K562 (cell line): ENCODE measurements at regions not wholly inside any gene's neighbourhood (a gene's known extent, or its start where the extent isn't known, plus 50 kb on each side); places are given as distances from the start of the nearest gene placed in this dataset.

ENCODE experiments used
- ATAC-seq: fragments of 200-7000 bp; cut with Tn5 transposase; 3 replicates; pipeline ENCODE4 v1.9.1; 2020; ENCODE audit warnings: moderate library complexity
- BruUV-seq: library from RNA; stranded (reverse); fragments of 400-500 nt; replicated peaks from 2 replicates; lab custom pipeline; 2021; lab: Mats Ljungman, UMichigan
- CTCF ChIA-PET: fragments of 300-600 bp; formaldehyde crosslinking; extraction: SDS; loops from one replicate; lab custom pipeline; 2021; ENCODE audit warnings: low intra/inter-chr PET ratio; lab: Yijun Ruan, JAX
- POLR2A ChIA-PET: fragments of 300-600, 350-650 bp; sonication (Branson Sonifier 250); formaldehyde crosslinking; extraction: SDS; loops from one replicate; lab custom pipeline; 2021; ENCODE audit warnings: antibody characterized with exemption, inconsistent platforms; lab: Yijun Ruan, JAX
- DNase-seq, 4 experiments: peaks; one replicate each; pipeline versions ENCODE4 v3.0.0 to v3.0.0-alpha.2; 2011 to 2018; ENCODE audit warnings: low spot score in 3 of 4, mixed read lengths in 3 of 4; ENCODE audit errors: extremely low read depth in 1 of 4
- FAIRE-seq: peaks from 2 replicates; lab custom pipeline; 2011; peaks lifted over from hg19 to GRCh38; lab: Jason Lieb, UNC
- H2AFZ ChIP-seq: 2 replicates; pipeline ENCODE4 v1.6.0; 2011; ENCODE audit warnings: low read depth, low read length, control low read depth, inconsistent platforms
- H3K27ac ChIP-seq: fragments of 200-600 bp; 3 replicates; pipeline ENCODE4 v1.8.0; 2011; ENCODE audit warnings: low read depth, mild to moderate bottlenecking, control low read depth, inconsistent platforms, low read length, moderate library complexity, mixed read lengths; ENCODE audit errors: extremely low read depth
- H3K27me3 ChIP-seq, 2 experiments: fragments of 300-600 bp in 1 of 2; 2 replicates in 1 of 2; 3 replicates in 1 of 2; pipeline versions ENCODE4 v1.6.0 to v1.8.0; 2011; ENCODE audit warnings: inconsistent platforms in 2 of 2, low read length in 2 of 2, mild to moderate bottlenecking in 1 of 2, mixed read lengths in 1 of 2, moderate library complexity in 1 of 2; ENCODE audit not compliant: control insufficient read depth in 2 of 2, insufficient read depth in 2 of 2
- H3K36me3 ChIP-seq: fragments of 300-600 bp; 3 replicates; pipeline ENCODE4 v1.8.0; 2011; ENCODE audit warnings: mild to moderate bottlenecking, low read length, inconsistent platforms; ENCODE audit not compliant: control insufficient read depth, insufficient read depth
- H3K4me1 ChIP-seq, 2 experiments: fragments of 200-600 bp in 1 of 2; replicated peaks in 1 of 2; 2 replicates in 1 of 2; 3 replicates in 1 of 2; pipeline versions ENCODE4 v1.5.1 to v1.8.0; 2011; ENCODE audit warnings: inconsistent platforms in 2 of 2, low read length in 2 of 2, mild to moderate bottlenecking in 1 of 2, mixed read lengths in 1 of 2, moderate library complexity in 1 of 2; ENCODE audit not compliant: control insufficient read depth in 2 of 2, insufficient read depth in 2 of 2
- H3K4me2 ChIP-seq: 2 replicates; pipeline ENCODE4 v1.6.1; 2011; ENCODE audit warnings: low read length, control low read depth, inconsistent platforms, mixed read lengths; ENCODE audit not compliant: insufficient read depth
- H3K4me3 ChIP-seq: fragments of 200-600 bp; sonication (generic), shearing (Covaris generic); 2 replicates; pipeline ENCODE4 v1.5.1; 2016; ENCODE audit warnings: control low read depth, inconsistent platforms
- H3K79me2 ChIP-seq: fragments of 200-600 bp; 3 replicates; pipeline ENCODE4 v1.8.0; 2011; ENCODE audit warnings: low read length, inconsistent platforms; ENCODE audit not compliant: control insufficient read depth, insufficient read depth
- H3K9ac ChIP-seq, 2 experiments: 2 replicates each; pipeline versions ENCODE4 v1.6.0 to v1.6.1; 2011; ENCODE audit warnings: low read depth in 2 of 2, low read length in 2 of 2, control low read depth in 1 of 2, inconsistent platforms in 1 of 2, mild to moderate bottlenecking in 1 of 2, mixed read lengths in 1 of 2; ENCODE audit not compliant: insufficient read depth in 1 of 2
- H3K9me1 ChIP-seq: one replicate; pipeline ENCODE4 v1.6.0; 2011; ENCODE audit warnings: inconsistent platforms, mild to moderate bottlenecking, low read length, moderate library complexity; ENCODE audit not compliant: control insufficient read depth, insufficient read depth
- H3K9me3 ChIP-seq: replicated peaks from 2 replicates; pipeline ENCODE4 v1.5.1; 2011; ENCODE audit warnings: low read depth, low read length, inconsistent platforms; ENCODE audit not compliant: control insufficient read depth, insufficient read depth
- H4K20me1 ChIP-seq: replicated peaks from 2 replicates; pipeline ENCODE4 v1.6.1; 2011; ENCODE audit warnings: low read length, inconsistent platforms, mixed read lengths; ENCODE audit not compliant: control insufficient read depth, insufficient read depth
- MAZ ChIP-seq, 2 experiments: fragments of 450-650 bp in 1 of 2; sonication (generic) in 1 of 2; formaldehyde crosslinking; IDR thresholded peaks in 1 of 2; conservative IDR thresholded peaks in 1 of 2; 2 replicates each; pipeline versions ENCODE4 v1.4.0 to v1.5.0; 2020; ENCODE audit warnings: mild to moderate bottlenecking in 1 of 2, missing genetic modification reagents in 1 of 2
- RCOR1 ChIP-seq, 2 experiments: IDR thresholded peaks; 2 replicates each; pipeline ENCODE4 v1.6.1; 2012; ENCODE audit warnings: low read depth in 2 of 2, low read length in 2 of 2, borderline replicate concordance in 1 of 2, improper control_type of control experiment in 1 of 2
- ZNF140 ChIP-seq: fragments of 250-450 bp; sonication (Bioruptor Pico); IDR thresholded peaks from 2 replicates; pipeline ENCODE4 v1.8.0; 2021; ENCODE audit warnings: moderate library complexity, mild to moderate bottlenecking, inconsistent platforms
- ZNF311 ChIP-seq: fragments of 250-450 bp; sonication (Bioruptor Pico); IDR thresholded peaks from 2 replicates; pipeline ENCODE4 v1.4.0; 2020; ENCODE audit warnings: mild to moderate bottlenecking, moderate library complexity
- ZNF589 ChIP-seq: fragments of 200-800 bp; sonication (Bioruptor generic); IDR thresholded peaks from 2 replicates; pipeline ENCODE4 v1.6.1; 2016; ENCODE audit warnings: low read depth, missing genetic modification characterization, missing compliant biosample characterization
- WGBS: fragments of 100-300 bp; shearing (Covaris generic); methylation state at CpG from one replicate; pipeline ENCODE4 v1.1.6; 2016; ENCODE audit warnings: low coverage, mixed read lengths; ENCODE audit not compliant: insufficient coverage; ENCODE audit errors: missing lambda C conversion rate; 5-methylcytosine and 5-hydroxymethylcytosine counted together
- in situ Hi-C: fragments of 300-500 bp; cut with MboI; formaldehyde crosslinking; loops from 4 replicates; pipeline ENCODE4 v1.15.0; 2018; ENCODE audit warnings: inconsistent platforms, mixed read lengths
- intact Hi-C: fragments of 100-400 bp; cut with micrococcal nuclease; formaldehyde crosslinking; loops from 2 replicates; pipeline ENCODE4 v1.14.2; 2022
- TF ChIP-seq, protein P1 (sequence below), 2 experiments: fragments of 450-650 bp in 1 of 2; IDR thresholded peaks; 2 replicates each; pipeline ENCODE4 v1.6.1; 2011 to 2017; ENCODE audit warnings: low read depth in 2 of 2, antibody characterized with exemption in 1 of 2, borderline replicate concordance in 1 of 2, low read length in 1 of 2, mild to moderate bottlenecking in 1 of 2, mixed read lengths in 1 of 2; ENCODE audit not compliant: control insufficient read depth in 1 of 2

DNA sequence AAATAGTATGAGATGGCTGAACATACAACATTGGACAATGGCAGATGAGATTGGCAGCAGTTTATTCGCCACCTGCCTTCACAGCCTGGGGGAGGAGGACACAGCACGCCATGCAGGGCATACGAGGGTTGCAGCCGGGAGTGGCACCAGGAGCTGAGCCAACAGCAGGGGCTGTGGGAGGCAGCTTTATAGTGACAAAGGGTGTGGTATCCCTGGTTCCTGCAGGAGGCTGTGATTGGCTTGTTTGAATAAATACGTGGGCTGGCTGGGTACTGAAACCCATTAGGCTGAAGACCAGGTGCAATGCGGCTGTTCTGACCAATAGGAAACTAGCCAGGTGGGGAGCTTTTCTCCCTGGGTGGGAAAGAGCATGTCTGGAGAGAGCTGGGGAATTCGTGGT, 68.9 kb upstream of the LEP start:
- H3K9ac ChIP-seq = no peak overlapping the region
- TF ChIP-seq ZNF589 (no peak), RCOR1 (IDR thresholded peaks at IDR 0.05; ENCODE audit: borderline replicate concordance in 1 of 2, low read depth in 2 of 2, low read length in 2 of 2) (no peak), MAZ (CRISPR knock-in tag; conservative IDR thresholded peaks at IDR 0.05 in 1 of 2, IDR thresholded peaks at IDR 0.05 in 1 of 2) (no peak)
- TF ChIP-seq, all 486 proteins: peak for 0
- peaks cover 37 to 70% of the 10 kb centered on the region in 2 experiments for H3K27me3 ChIP-seq
- no peaks in the 10 kb centered on the region for H3K9me3 ChIP-seq
- ChIA-PET POLR2A (interaction anchor here (0.6 to 1.1 kb wide), 3 partner anchors 9 to 48 kb away, joined by 3 to 6 read pairs (median 4); no protein-coding TSS in a partner anchor), CTCF (no interaction called here)
- H4K20me1 ChIP-seq = peaks cover 21% of the 10 kb centered on the region
- intact Hi-C loops (no loop called here), in situ Hi-C loops (no loop called here)
- no TSS peak for BruUV-seq
- H3K9me1 ChIP-seq = peaks cover 4% of the 10 kb centered on the region
- H2AFZ ChIP-seq = no peak overlapping the region
- no peak overlapping the region for H3K4me3 ChIP-seq
- no peak overlapping the region for H3K4me2 ChIP-seq
- no peaks in the 10 kb centered on the region for H3K36me3 ChIP-seq
- peaks cover 0 to 15% of the 10 kb centered on the region in 2 experiments; a peak in 2 of 5 replicates for H3K4me1 ChIP-seq
- H3K27ac ChIP-seq = no peak overlapping the region
- ATAC-seq = no peak
- 0% methylated on average over 7 of the region's 7 CpGs for WGBS
- FAIRE-seq = no peak
- H3K79me2 ChIP-seq = no peaks in the 10 kb centered on the region
- DNase-seq = no peak

- no peaks in the 10 kb centered on the region for H3K9me3 ChIP-seq
- FAIRE-seq (no peak), ATAC-seq (no peak), DNase-seq (no peak)
- peaks cover 21% of the 10 kb centered on the region for H4K20me1 ChIP-seq
- intact Hi-C loops = no loop called here
- no TSS peak for BruUV-seq
- CTCF ChIA-PET = no interaction called here
- TF ChIP-seq, protein P1, sequence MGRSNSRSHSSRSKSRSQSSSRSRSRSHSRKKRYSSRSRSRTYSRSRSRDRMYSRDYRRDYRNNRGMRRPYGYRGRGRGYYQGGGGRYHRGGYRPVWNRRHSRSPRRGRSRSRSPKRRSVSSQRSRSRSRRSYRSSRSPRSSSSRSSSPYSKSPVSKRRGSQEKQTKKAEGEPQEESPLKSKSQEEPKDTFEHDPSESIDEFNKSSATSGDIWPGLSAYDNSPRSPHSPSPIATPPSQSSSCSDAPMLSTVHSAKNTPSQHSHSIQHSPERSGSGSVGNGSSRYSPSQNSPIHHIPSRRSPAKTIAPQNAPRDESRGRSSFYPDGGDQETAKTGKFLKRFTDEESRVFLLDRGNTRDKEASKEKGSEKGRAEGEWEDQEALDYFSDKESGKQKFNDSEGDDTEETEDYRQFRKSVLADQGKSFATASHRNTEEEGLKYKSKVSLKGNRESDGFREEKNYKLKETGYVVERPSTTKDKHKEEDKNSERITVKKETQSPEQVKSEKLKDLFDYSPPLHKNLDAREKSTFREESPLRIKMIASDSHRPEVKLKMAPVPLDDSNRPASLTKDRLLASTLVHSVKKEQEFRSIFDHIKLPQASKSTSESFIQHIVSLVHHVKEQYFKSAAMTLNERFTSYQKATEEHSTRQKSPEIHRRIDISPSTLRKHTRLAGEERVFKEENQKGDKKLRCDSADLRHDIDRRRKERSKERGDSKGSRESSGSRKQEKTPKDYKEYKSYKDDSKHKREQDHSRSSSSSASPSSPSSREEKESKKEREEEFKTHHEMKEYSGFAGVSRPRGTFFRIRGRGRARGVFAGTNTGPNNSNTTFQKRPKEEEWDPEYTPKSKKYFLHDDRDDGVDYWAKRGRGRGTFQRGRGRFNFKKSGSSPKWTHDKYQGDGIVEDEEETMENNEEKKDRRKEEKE (IDR thresholded peaks at IDR 0.05; ENCODE audit: borderline replicate concordance in 1 of 2, control insufficient read depth in 1 of 2, low read depth in 2 of 2, low read length in 1 of 2) = no peak
- no peak for TF ChIP-seq ZNF140 (CRISPR knock-in tag)
- no peak for TF ChIP-seq ZNF311 (CRISPR knock-in tag)
- H3K9me1 ChIP-seq = peaks cover 4% of the 10 kb centered on the region
- H3K9ac ChIP-seq = no peak overlapping the region
- POLR2A ChIA-PET = interaction anchor here (0.8 to 1.1 kb wide), 2 partner anchors 12 to 49 kb away, joined by 3 to 6 read pairs; no protein-coding TSS in a partner anchor
- under 1% methylated on average over 6 of the region's 6 CpGs for WGBS
- no peak overlapping the region for H3K27ac ChIP-seq
- peaks cover 37 to 71% of the 10 kb centered on the region in 2 experiments for H3K27me3 ChIP-seq
- in situ Hi-C loops = no loop called here
- H3K36me3 ChIP-seq = no peaks in the 10 kb centered on the region
- no peak overlapping the region for H3K4me3 ChIP-seq
- H3K4me1 ChIP-seq = peaks cover 0 to 7% of the 10 kb centered on the region in 2 experiments; a peak in 1 of 5 replicates
- no peak overlapping the region for H2AFZ ChIP-seq
- no peaks in the 10 kb centered on the region for H3K79me2 ChIP-seq
- H3K4me2 ChIP-seq = no peak overlapping the region; the same call in 1 of the 2 replicates
Measured at GRCh38 chr7:128172963-128173362, 68.1 kb upstream of the LEP start.
